ENCODE measurements at regions not wholly inside any gene's neighbourhood (a gene's known extent, or its start where the extent isn't known, plus 50 kb on each side); places are given as distances from the start of the nearest gene placed in this dataset.

- H3K27me3 ChIP-seq (replicated peaks in 1 of 2; ENCODE audit: control insufficient read depth in 2 of 2, insufficient read depth in 2 of 2, low read length in 1 of 2), result no peaks in the 10 kb centered on the region
- no peak for TF ChIP-seq ETV6 (conservative IDR thresholded peaks at IDR 0.05 in 1 of 2, IDR thresholded peaks at IDR 0.05 in 1 of 2; ENCODE audit: borderline replicate concordance in 1 of 2, low read depth in 1 of 2)
- TF ChIP-seq SRF (IDR thresholded peaks at IDR 0.05; ENCODE audit: low read depth in 2 of 2, low read length in 2 of 2), result no peak
- no peak for TF ChIP-seq ELK1 (IDR thresholded peaks at IDR 0.05; ENCODE audit: low read depth, low read length)
- no peak for TF ChIP-seq MTA3 (IDR thresholded peaks at IDR 0.05; ENCODE audit: borderline replicate concordance, low read length)
- no peak for TF ChIP-seq SIN3A (IDR thresholded peaks at IDR 0.05; ENCODE audit: low read depth, low read length)
- TF ChIP-seq CHD2 (IDR thresholded peaks at IDR 0.05; ENCODE audit: borderline replicate concordance, low read depth, low read length), result no peak
- TF ChIP-seq RBBP5 (conservative IDR thresholded peaks at IDR 0.05), result no peak
- no peak for TF ChIP-seq ZBTB11 (CRISPR knock-in tag; IDR thresholded peaks at IDR 0.05)
- TF ChIP-seq RAD21 (IDR thresholded peaks at IDR 0.05; ENCODE audit: insufficient read depth, low read depth, low read length), result no peak
- TF ChIP-seq SUPT20H (IDR thresholded peaks at IDR 0.05; ENCODE audit: borderline replicate concordance, control insufficient read depth, low read depth, low read length), result no peak
- no peak for TF ChIP-seq TAF1 (IDR thresholded peaks at IDR 0.05; ENCODE audit: borderline replicate concordance, low read depth, low read length)
- TF ChIP-seq IKZF1 (conservative IDR thresholded peaks at IDR 0.05), result no peak
- TF ChIP-seq TCF3 (IDR thresholded peaks at IDR 0.05; ENCODE audit: borderline replicate concordance, insufficient read depth, low read depth, low read length), result no peak
- TF ChIP-seq EZH2 (IDR thresholded peaks at IDR 0.05; ENCODE audit: borderline replicate concordance, control insufficient read depth, low read depth, low read length), result no peak
- ATAC-seq, result no peak
- POLR2A ChIA-PET, result no interaction called here
- in situ Hi-C loops (cut with MboI), result no loop called here
- H2AFZ ChIP-seq (ENCODE audit: control insufficient read depth, low read depth, low read length), result no peak overlapping the region
- no peaks in the 10 kb centered on the region for H4K20me1 ChIP-seq (ENCODE audit: control insufficient read depth, insufficient read depth)
- intact Hi-C loops (cut with micrococcal nuclease; ENCODE audit: unreplicated experiment), result no loop called here
- H3K36me3 ChIP-seq (ENCODE audit: control insufficient read depth in 2 of 2, insufficient read depth in 2 of 2, low read length in 1 of 2), result no peaks in the 10 kb centered on the region
- CTCF ChIA-PET, result no interaction called here
- H3K9ac ChIP-seq (ENCODE audit: control insufficient read depth, insufficient read depth, low read length), result no peak overlapping the region
- no peaks in the 10 kb centered on the region for H3K79me2 ChIP-seq (ENCODE audit: control insufficient read depth, insufficient read depth, low read length)
- no peaks in the 10 kb centered on the region for H3K9me3 ChIP-seq (replicated peaks; ENCODE audit: control insufficient read depth, insufficient read depth, low read length)
- no peaks in the 10 kb centered on the region for H3K4me1 ChIP-seq (ENCODE audit: control insufficient read depth, insufficient read depth, low read length)
- BruUV-seq (replicated peaks), result no TSS peak
- H3K4me2 ChIP-seq (ENCODE audit: control insufficient read depth, insufficient read depth), result no peak overlapping the region
- WGBS (ENCODE audit: insufficient coverage, insufficient replicate concordance, low lambda C conversion rate, missing lambda C conversion rate), result 90% methylated on average over 1 of the region's 1 CpG
- SMC1A ChIA-PET (ENCODE audit: uncharacterized antibody, unreplicated experiment), result no interaction called here
- no peak overlapping the region for H3K4me3 ChIP-seq
- DNase-seq (ENCODE audit: low read depth, low spot score), result no peak
- RAD21 ChIA-PET (ENCODE audit: unreplicated experiment), result no interaction called here
- no peak overlapping the region for H3K27ac ChIP-seq (ENCODE audit: control insufficient read depth, insufficient read depth)
- FAIRE-seq, result no peak
These were observed 181.4 kb upstream of the PDE5A start for GRCh38 chr4:119810001-119810400.

Data from GM12878 (cell line).